B cell (primary cell): ENCODE measurements at regions not wholly inside any gene's neighbourhood (a gene's known extent, or its start where the extent isn't known, plus 50 kb on each side); places are given as distances from the start of the nearest gene placed in this dataset.

Source experiments
- ATAC-seq: fragments of 200-7000 bp; cut with Tn5 transposase; one replicate; pipeline ENCODE4 v1.10.0; 2021; ENCODE audit warnings: low read depth, mild to moderate bottlenecking, moderate number of reproducible peaks, moderate library complexity
- CTCF ChIA-PET: fragments of 350-600 bp; sonication (Branson Sonifier 250); formaldehyde crosslinking; loops from one replicate; lab custom pipeline; 2021; ENCODE audit warnings: antibody characterized with exemption, inconsistent platforms; lab: Charles Lee
- POLR2A ChIA-PET: fragments of 350-600 bp; sonication (Branson Sonifier 250); formaldehyde crosslinking; loops from one replicate; lab custom pipeline; 2021; ENCODE audit warnings: antibody characterized with exemption; lab: Charles Lee
- DNase-seq: peaks from one replicate; pipeline ENCODE4 v3.0.0; 2013
- H2AFZ ChIP-seq: 2 replicates; pipeline ENCODE4 v1.6.1; 2012; ENCODE audit warnings: mild to moderate bottlenecking, low read depth, low read length; ENCODE audit not compliant: insufficient read depth, poor library complexity, severe bottlenecking
- H3K27ac ChIP-seq, 2 donors: 1 replicate in 1 of 2; 2 replicates in 1 of 2; pipeline ENCODE4 v1.5.1; 2012 to 2013; ENCODE audit warnings: low read length in 2 of 2, mild to moderate bottlenecking in 2 of 2, moderate library complexity in 1 of 2
- H3K27me3 ChIP-seq, 4 experiments: fragments of 200-600 bp in 1 of 4; sonication (generic) in 1 of 4; replicated peaks in 1 of 4; 1 replicate in 2 of 4; 2 replicates in 2 of 4; pipeline versions ENCODE4 v1.6.1 to v1.7.0; 2013 to 2016; ENCODE audit warnings: low read length in 3 of 4, mild to moderate bottlenecking in 2 of 4, mixed read lengths in 1 of 4, moderate library complexity in 1 of 4; ENCODE audit not compliant: insufficient read depth in 4 of 4, control insufficient read depth in 3 of 4; ENCODE audit errors: control extremely low read depth in 1 of 4
- H3K36me3 ChIP-seq, 2 experiments: replicated peaks in 1 of 2; 1 replicate in 1 of 2; 2 replicates in 1 of 2; pipeline versions ENCODE4 v1.6.1 to v1.7.1; 2013; ENCODE audit warnings: low read length in 1 of 2; ENCODE audit not compliant: insufficient read depth in 2 of 2, control insufficient read depth in 1 of 2; ENCODE audit errors: control extremely low read depth in 1 of 2, extremely low read depth in 1 of 2
- H3K4me1 ChIP-seq, 2 donors: fragments of 200-600 bp in 1 of 2; sonication (generic) in 1 of 2; 1 replicate in 1 of 2; 2 replicates in 1 of 2; pipeline versions ENCODE4 v1.5.1 to v1.6.1; 2013 to 2017; ENCODE audit warnings: low read length in 2 of 2; ENCODE audit not compliant: control insufficient read depth in 2 of 2, insufficient read depth in 2 of 2
- H3K4me2 ChIP-seq: replicated peaks from 2 replicates; pipeline ENCODE3; 2012; ENCODE audit warnings: mild to moderate bottlenecking, low read depth, low read length; ENCODE audit not compliant: poor library complexity, severe bottlenecking
- H3K4me3 ChIP-seq, 5 experiments: fragments of 200-600 bp in 1 of 5; sonication (generic) in 1 of 5; 1 replicate in 3 of 5; 2 replicates in 2 of 5; pipeline versions ENCODE4 v1.5.1 to v1.7.0; 2011 to 2016; ENCODE audit warnings: low read length in 4 of 5, mild to moderate bottlenecking in 4 of 5, low read depth in 2 of 5, control low read depth in 1 of 5, moderate library complexity in 1 of 5; ENCODE audit not compliant: insufficient read depth in 1 of 5; ENCODE audit errors: control extremely low read depth in 1 of 5, extremely low read depth in 1 of 5
- H3K79me2 ChIP-seq: fragments of 200-600 bp; sonication (generic); one replicate; pipeline ENCODE4 v1.6.0; 2016; ENCODE audit warnings: low read length; ENCODE audit not compliant: control insufficient read depth, insufficient read depth
- H3K9ac ChIP-seq: fragments of 200-600 bp; sonication (generic); 2 replicates; pipeline ENCODE4 v1.6.1; 2017; ENCODE audit warnings: mild to moderate bottlenecking, low read length, moderate library complexity
- H3K9me3 ChIP-seq, 3 donors: one replicate each; pipeline versions ENCODE4 v1.6.1 to v1.7.1; 2013; ENCODE audit warnings: low read length in 2 of 3; ENCODE audit not compliant: control insufficient read depth in 2 of 3, insufficient read depth in 1 of 3; ENCODE audit errors: control extremely low read depth in 1 of 3
- H4K20me1 ChIP-seq: 2 replicates; pipeline ENCODE4 v1.6.0; 2012; ENCODE audit warnings: mild to moderate bottlenecking, low read length; ENCODE audit not compliant: insufficient read depth, control insufficient read depth, poor library complexity, severe bottlenecking
- H3K27ac Mint-ChIP-seq: one replicate; pipeline ENCODE4 v1.8.0; 2021; ENCODE audit warnings: mixed read lengths
- H3K27me3 Mint-ChIP-seq: one replicate; pipeline ENCODE4 v1.8.0; 2021; ENCODE audit warnings: mixed read lengths
- H3K4me1 Mint-ChIP-seq: one replicate; pipeline ENCODE4 v1.8.0; 2021; ENCODE audit warnings: mixed read lengths
- H3K4me3 Mint-ChIP-seq: one replicate; pipeline ENCODE4 v1.8.0; 2021; ENCODE audit warnings: mixed read lengths
- H3K9me3 Mint-ChIP-seq: one replicate; pipeline ENCODE4 v1.8.0; 2022; ENCODE audit warnings: mixed read lengths; ENCODE audit not compliant: insufficient read depth
- CTCF ChIP-seq: fragments of 200-600 bp; IDR thresholded peaks from one replicate; pipeline ENCODE4 v1.8.0; 2022; ENCODE audit warnings: antibody characterized with exemption, mild to moderate bottlenecking
- EZH2 ChIP-seq: IDR thresholded peaks from 2 replicates; pipeline ENCODE4 v1.6.1; 2012; ENCODE audit warnings: borderline replicate concordance, low read depth, mild to moderate bottlenecking, moderate library complexity, low read length; ENCODE audit not compliant: insufficient read depth, poor library complexity, severe bottlenecking
- WGBS: methylation state at CpG from one replicate; pipeline ENCODE4 v1.1.5; 2013; ENCODE audit warnings: missing lambda C conversion rate; ENCODE audit not compliant: insufficient coverage; 5-methylcytosine and 5-hydroxymethylcytosine counted together
- intact Hi-C: fragments of 100-400 bp; cut with micrococcal nuclease; formaldehyde crosslinking; loops from one replicate; pipeline ENCODE4 v1.10.0; 2022

DNA sequence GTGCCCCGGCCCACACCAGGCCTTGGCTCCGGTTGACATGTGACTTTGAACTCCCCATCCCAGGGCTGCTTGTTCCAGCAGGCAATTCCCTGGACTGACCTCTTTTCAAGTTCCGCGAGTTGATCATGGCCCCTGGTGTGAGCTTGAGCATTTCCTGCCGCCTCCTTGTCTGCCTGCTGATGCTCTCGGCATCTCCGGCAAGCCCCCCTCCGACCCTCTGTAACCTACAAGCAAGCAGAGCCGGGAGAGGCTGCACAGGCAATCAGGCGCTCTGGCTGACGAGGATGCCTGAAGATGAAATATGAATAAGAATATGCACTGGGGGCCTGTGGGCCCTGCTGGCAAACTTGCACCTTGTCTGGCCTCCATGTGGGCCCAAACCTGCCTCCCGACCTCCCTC is 304.9 kb upstream of the MKI67 start:
- no peaks in the 10 kb centered on the region for H3K27me3 ChIP-seq
- no peak overlapping the region for H2AFZ ChIP-seq
- no peaks in the 10 kb centered on the region for H3K79me2 ChIP-seq
- Mint-ChIP-seq H3K27me3 (no peaks in the 10 kb centered on the region), H3K27ac (no peak overlapping the region), H3K4me3 (no peak overlapping the region), H3K9me3 (no peaks in the 10 kb centered on the region), H3K4me1 (no peaks in the 10 kb centered on the region)
- no peak overlapping the region for H3K9ac ChIP-seq
- WGBS, result 66% methylated on average over 6 of the region's 12 CpGs
- H3K9me3 ChIP-seq, result peaks cover 0 to 29% (median 0%) of the 10 kb centered on the region in 3 donors
- no peak overlapping the region for H3K4me2 ChIP-seq
- H3K36me3 ChIP-seq, result no peaks in the 10 kb centered on the region
- H3K27ac ChIP-seq, result no peak overlapping the region
- intact Hi-C loops, result no loop called here
- no peak for DNase-seq
- no peaks in the 10 kb centered on the region for H3K4me1 ChIP-seq
- no peak for ATAC-seq
- no peaks in the 10 kb centered on the region for H4K20me1 ChIP-seq
- no peak overlapping the region for H3K4me3 ChIP-seq
- CTCF ChIA-PET, result no interaction called here
- POLR2A ChIA-PET, result no interaction called here
- TF ChIP-seq CTCF, result no peak
- no peak for TF ChIP-seq EZH2

DNA sequence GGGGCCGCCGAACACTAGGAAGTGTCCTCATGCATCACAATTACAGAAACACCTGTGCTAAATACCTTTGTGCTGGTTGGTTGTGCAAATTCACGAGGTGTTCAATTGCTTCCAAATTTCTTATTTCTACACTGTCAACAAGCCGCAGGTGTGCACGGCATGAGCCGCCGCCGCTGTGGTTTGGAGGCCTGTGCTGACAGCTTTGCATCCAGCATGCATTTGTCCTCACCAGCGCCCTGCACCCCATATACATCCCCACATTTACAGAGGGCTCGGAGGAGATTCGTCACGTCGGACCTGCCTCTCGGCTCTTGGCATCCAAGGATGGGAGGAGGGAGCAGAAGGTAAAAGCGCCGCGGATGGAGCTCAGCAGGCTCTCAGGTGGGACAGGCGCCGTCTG is 305.3 kb upstream of the MKI67 start:
- no peak overlapping the region for H3K27ac Mint-ChIP-seq
- no peak for ATAC-seq
- Histone ChIP-seq H3K9me3 (peaks cover 0 to 29% (median 0%) of the 10 kb centered on the region in 3 donors), H3K4me3 (no peak overlapping the region), H3K27me3 (no peaks in the 10 kb centered on the region), H3K36me3 (no peaks in the 10 kb centered on the region), H3K79me2 (no peaks in the 10 kb centered on the region), H2AFZ (no peak overlapping the region), H4K20me1 (no peaks in the 10 kb centered on the region), H3K4me2 (no peak overlapping the region), H3K27ac (no peak overlapping the region), H3K4me1 (no peaks in the 10 kb centered on the region), H3K9ac (no peak overlapping the region)
- ChIA-PET CTCF (no interaction called here), POLR2A (no interaction called here)
- 84% methylated on average over 12 of the region's 19 CpGs for WGBS
- H3K9me3 Mint-ChIP-seq, result no peaks in the 10 kb centered on the region
- H3K27me3 Mint-ChIP-seq, result no peaks in the 10 kb centered on the region
- H3K4me3 Mint-ChIP-seq, result no peak overlapping the region
- no peaks in the 10 kb centered on the region for H3K4me1 Mint-ChIP-seq
- TF ChIP-seq EZH2 (no peak), CTCF (no peak)
- DNase-seq, result no peak
- intact Hi-C loops, result no loop called here
